ENCODE measurements at regions not wholly inside any gene's neighbourhood (a gene's known extent, or its start where the extent isn't known, plus 50 kb on each side); places are given as distances from the start of the nearest gene placed in this dataset.
"Not testable (repeated sequence)": the region's sequence is repeated elsewhere in the genome, so short reads cannot be mapped to it uniquely, and the experiment has no call there.

GRCh38 chr15:70512772-70513362, 250.5 kb downstream of the UACA start:
- Histone ChIP-seq H3K9me3 (ENCODE audit: insufficient read depth, low read depth, low read length) (no peaks in the 10 kb centered on the region; the same call in 1 of the 2 replicates), H3K9ac (ENCODE audit: low read depth, low read length) (no peak overlapping the region), H3K27me3 (ENCODE audit: insufficient read depth, low read length) (no peaks in the 10 kb centered on the region), H3K4me3 (ENCODE audit: low read length) (no peak overlapping the region), H3K36me3 (ENCODE audit: insufficient read depth, low read length) (no peaks in the 10 kb centered on the region), H3K4me1 (ENCODE audit: insufficient read depth, low read length) (peaks cover 3% of the 10 kb centered on the region), H3K27ac (ENCODE audit: low read depth, low read length) (no peak overlapping the region)
- WGBS, result 74% methylated on average over 7 of the region's 8 CpGs

GRCh38 chr15:70511972-70512587, 251.3 kb downstream of the UACA start:
- not testable (repeated sequence) for H3K4me3 ChIP-seq (ENCODE audit: low read length); H3K9me3 ChIP-seq (ENCODE audit: insufficient read depth, low read depth, low read length); H3K27me3 ChIP-seq (ENCODE audit: insufficient read depth, low read length); H3K4me1 ChIP-seq (ENCODE audit: insufficient read depth, low read length); H3K36me3 ChIP-seq (ENCODE audit: insufficient read depth, low read length); H3K27ac ChIP-seq (ENCODE audit: low read depth, low read length); H3K9ac ChIP-seq (ENCODE audit: low read depth, low read length)
- 84% methylated on average over 2 of the region's 2 CpGs for WGBS

- no peaks in the 10 kb centered on the region for H3K27me3 ChIP-seq (ENCODE audit: insufficient read depth, low read length)
- peaks cover 14% of the 10 kb centered on the region for H3K4me1 ChIP-seq (ENCODE audit: insufficient read depth, low read length)
- H3K27ac ChIP-seq (ENCODE audit: low read depth, low read length), result no peak overlapping the region
- no peaks in the 10 kb centered on the region for H3K36me3 ChIP-seq (ENCODE audit: insufficient read depth, low read length)
- H3K4me3 ChIP-seq (ENCODE audit: low read length), result no peak overlapping the region
- H3K9me3 ChIP-seq (ENCODE audit: insufficient read depth, low read depth, low read length), result no peaks in the 10 kb centered on the region; the same call in 1 of the 2 replicates
- no peak overlapping the region for H3K9ac ChIP-seq (ENCODE audit: low read depth, low read length)
- 89% methylated on average over 2 of the region's 2 CpGs for WGBS
Observed at GRCh38 chr15:70510433-70510832, 252.9 kb downstream of the UACA start.

- Histone ChIP-seq H3K4me3 (ENCODE audit: low read length) (no peak overlapping the region), H3K9ac (ENCODE audit: low read depth, low read length) (no peak overlapping the region), H3K4me1 (ENCODE audit: insufficient read depth, low read length) (peaks cover 21% of the 10 kb centered on the region), H3K27ac (ENCODE audit: low read depth, low read length) (no peak overlapping the region), H3K9me3 (ENCODE audit: insufficient read depth, low read depth, low read length) (no peaks in the 10 kb centered on the region; the same call in 1 of the 2 replicates), H3K27me3 (ENCODE audit: insufficient read depth, low read length) (no peaks in the 10 kb centered on the region), H3K36me3 (ENCODE audit: insufficient read depth, low read length) (no peaks in the 10 kb centered on the region)
- 91% methylated on average over 3 of the region's 4 CpGs for WGBS
Observed at GRCh38 chr15:70509731-70510143, 253.6 kb downstream of the UACA start.

GRCh38 chr15:70509282-70509662, 254.1 kb downstream of the UACA start:
- Histone ChIP-seq H3K4me1 (ENCODE audit: insufficient read depth, low read length) (peaks cover 26% of the 10 kb centered on the region), H3K9ac (ENCODE audit: low read depth, low read length) (no peak overlapping the region), H3K27me3 (ENCODE audit: insufficient read depth, low read length) (no peaks in the 10 kb centered on the region), H3K4me3 (ENCODE audit: low read length) (no peak overlapping the region), H3K36me3 (ENCODE audit: insufficient read depth, low read length) (no peaks in the 10 kb centered on the region), H3K9me3 (ENCODE audit: insufficient read depth, low read depth, low read length) (no peaks in the 10 kb centered on the region; the same call in 1 of the 2 replicates), H3K27ac (ENCODE audit: low read depth, low read length) (no peak overlapping the region)
- WGBS, result 96% methylated on average over 2 of the region's 2 CpGs

GRCh38 chr15:70508561-70509281, 254.6 kb downstream of the UACA start:
- 89% methylated on average over 5 of the region's 5 CpGs for WGBS
- H3K36me3 ChIP-seq (ENCODE audit: insufficient read depth, low read length), result no peaks in the 10 kb centered on the region
- H3K9me3 ChIP-seq (ENCODE audit: insufficient read depth, low read depth, low read length), result no peaks in the 10 kb centered on the region; the same call in 1 of the 2 replicates
- no peak overlapping the region for H3K4me3 ChIP-seq (ENCODE audit: low read length)
- H3K4me1 ChIP-seq (ENCODE audit: insufficient read depth, low read length), result peaks cover 27% of the 10 kb centered on the region
- H3K27ac ChIP-seq (ENCODE audit: low read depth, low read length), result no peak overlapping the region
- H3K27me3 ChIP-seq (ENCODE audit: insufficient read depth, low read length), result no peaks in the 10 kb centered on the region
- H3K9ac ChIP-seq (ENCODE audit: low read depth, low read length), result no peak overlapping the region

GRCh38 chr15:70507772-70508371, 255.5 kb downstream of the UACA start:
- no peaks in the 10 kb centered on the region for H3K27me3 ChIP-seq (ENCODE audit: insufficient read depth, low read length)
- H3K27ac ChIP-seq (ENCODE audit: low read depth, low read length), result no peak overlapping the region
- no peaks in the 10 kb centered on the region; the same call in 1 of the 2 replicates for H3K9me3 ChIP-seq (ENCODE audit: insufficient read depth, low read depth, low read length)
- H3K4me1 ChIP-seq (ENCODE audit: insufficient read depth, low read length), result peaks cover 27% of the 10 kb centered on the region
- no peaks in the 10 kb centered on the region for H3K36me3 ChIP-seq (ENCODE audit: insufficient read depth, low read length)
- H3K9ac ChIP-seq (ENCODE audit: low read depth, low read length), result no peak overlapping the region
- 83% methylated on average over 1 of the region's 1 CpG for WGBS
- no peak overlapping the region for H3K4me3 ChIP-seq (ENCODE audit: low read length)

- Histone ChIP-seq H3K27ac (ENCODE audit: low read depth, low read length) (peak overlapping the region; percentile 42; the same call in 1 of the 2 replicates), H3K27me3 (ENCODE audit: insufficient read depth, low read length) (no peaks in the 10 kb centered on the region), H3K4me1 (ENCODE audit: insufficient read depth, low read length) (peaks cover 27% of the 10 kb centered on the region), H3K9ac (ENCODE audit: low read depth, low read length) (no peak overlapping the region), H3K9me3 (ENCODE audit: insufficient read depth, low read depth, low read length) (no peaks in the 10 kb centered on the region; the same call in 1 of the 2 replicates), H3K36me3 (ENCODE audit: insufficient read depth, low read length) (no peaks in the 10 kb centered on the region), H3K4me3 (ENCODE audit: low read length) (no peak overlapping the region)
- WGBS, result 45% methylated on average over 4 of the region's 5 CpGs
Observed at GRCh38 chr15:70505936-70506912, 257.1 kb downstream of the UACA start.

- 15% methylated on average over 2 of the region's 3 CpGs for WGBS
- Histone ChIP-seq H3K27ac (ENCODE audit: low read depth, low read length) (peak overlapping the region; percentile 32; the same call in 1 of the 2 replicates), H3K9me3 (ENCODE audit: insufficient read depth, low read depth, low read length) (no peaks in the 10 kb centered on the region; the same call in 1 of the 2 replicates), H3K9ac (ENCODE audit: low read depth, low read length) (no peak overlapping the region), H3K27me3 (ENCODE audit: insufficient read depth, low read length) (no peaks in the 10 kb centered on the region), H3K4me1 (ENCODE audit: insufficient read depth, low read length) (peaks cover 27% of the 10 kb centered on the region), H3K36me3 (ENCODE audit: insufficient read depth, low read length) (no peaks in the 10 kb centered on the region), H3K4me3 (ENCODE audit: low read length) (no peak overlapping the region)
Observed at GRCh38 chr15:70505411-70505919, 257.9 kb downstream of the UACA start.

- no peaks in the 10 kb centered on the region for H3K36me3 ChIP-seq (ENCODE audit: insufficient read depth, low read length)
- no peaks in the 10 kb centered on the region for H3K27me3 ChIP-seq (ENCODE audit: insufficient read depth, low read length)
- peaks cover 27% of the 10 kb centered on the region for H3K4me1 ChIP-seq (ENCODE audit: insufficient read depth, low read length)
- no peak overlapping the region for H3K4me3 ChIP-seq (ENCODE audit: low read length)
- peak overlapping the region; percentile 32; the same call in 1 of the 2 replicates for H3K27ac ChIP-seq (ENCODE audit: low read depth, low read length)
- no peak overlapping the region for H3K9ac ChIP-seq (ENCODE audit: low read depth, low read length)
- WGBS, result 77% methylated on average over 12 of the region's 12 CpGs
- H3K9me3 ChIP-seq (ENCODE audit: insufficient read depth, low read depth, low read length), result no peaks in the 10 kb centered on the region
Observed at GRCh38 chr15:70504988-70505387, 258.4 kb downstream of the UACA start.
